Calu3 (cell line): ENCODE measurements at regions not wholly inside any gene's neighbourhood (a gene's known extent, or its start where the extent isn't known, plus 50 kb on each side); places are given as distances from the start of the nearest gene placed in this dataset.

ENCODE experiments used
- BruUV-seq: library from RNA; stranded (reverse); fragments of 400-500 nt; replicated peaks from 2 replicates; lab custom pipeline; 2021; lab: Mats Ljungman, UMichigan
- CTCF ChIA-PET: fragments of 300-600 bp; sonication (Branson Sonifier 250); formaldehyde crosslinking; loops from one replicate; lab custom pipeline; 2022; ENCODE audit warnings: antibody characterized with exemption; lab: Charles Lee
- DNase-seq: peaks from one replicate; pipeline ENCODE4 v3.0.0; 2022
- H3K27ac Mint-ChIP-seq: one replicate; pipeline ENCODE4 v1.8.0; 2022; ENCODE audit warnings: mixed read lengths; ENCODE audit not compliant: unreplicated experiment
- H3K27me3 Mint-ChIP-seq: one replicate; pipeline ENCODE4 v1.8.0; 2022; ENCODE audit warnings: mixed read lengths; ENCODE audit not compliant: unreplicated experiment
- H3K36me3 Mint-ChIP-seq: one replicate; pipeline ENCODE4 v1.8.0; 2022; ENCODE audit warnings: mild to moderate bottlenecking, moderate library complexity, mixed read lengths; ENCODE audit not compliant: insufficient read depth, unreplicated experiment
- H3K4me1 Mint-ChIP-seq: one replicate; pipeline ENCODE4 v1.8.0; 2022; ENCODE audit warnings: mild to moderate bottlenecking, low read depth, mixed read lengths; ENCODE audit not compliant: unreplicated experiment
- H3K4me3 Mint-ChIP-seq: one replicate; pipeline ENCODE4 v1.8.0; 2022; ENCODE audit warnings: mild to moderate bottlenecking, low read depth, moderate library complexity, mixed read lengths; ENCODE audit not compliant: unreplicated experiment
- H3K9me3 Mint-ChIP-seq: one replicate; pipeline ENCODE4 v1.8.0; 2022; ENCODE audit warnings: low read depth, mixed read lengths; ENCODE audit not compliant: unreplicated experiment
- intact Hi-C: fragments of 100-400 bp; cut with micrococcal nuclease; formaldehyde crosslinking; loops from one replicate; pipeline ENCODE4 v1.10.0; 2022; ENCODE audit not compliant: unreplicated experiment
- TF ChIP-seq, protein P1 (sequence below): fragments of 200-600 bp; IDR thresholded peaks from one replicate; pipeline ENCODE4 v1.8.0; 2022; ENCODE audit warnings: antibody characterized with exemption; ENCODE audit not compliant: unreplicated experiment

DNA sequence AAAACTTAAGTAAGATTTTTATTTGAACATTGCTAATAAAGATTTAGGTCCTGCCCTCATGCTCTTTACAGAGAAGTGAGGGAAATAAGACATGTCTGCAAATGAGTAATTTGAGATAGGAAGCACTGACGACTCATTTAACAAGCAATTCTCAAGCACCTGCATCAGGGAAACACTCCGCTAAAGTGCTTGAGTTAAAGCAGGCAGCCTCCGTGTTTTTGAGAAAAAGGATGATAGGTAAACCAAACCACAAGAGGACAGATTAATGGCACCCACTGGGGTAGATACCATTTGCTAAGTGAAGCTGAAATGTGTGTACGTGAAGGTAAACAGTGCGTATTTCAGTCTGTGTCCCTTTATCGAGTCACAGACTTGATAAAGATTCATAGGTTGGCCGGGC, 184.6 kb upstream of the CARD18 start:
- CTCF ChIA-PET = no interaction called here
- H3K4me3 Mint-ChIP-seq = no peak overlapping the region

DNA sequence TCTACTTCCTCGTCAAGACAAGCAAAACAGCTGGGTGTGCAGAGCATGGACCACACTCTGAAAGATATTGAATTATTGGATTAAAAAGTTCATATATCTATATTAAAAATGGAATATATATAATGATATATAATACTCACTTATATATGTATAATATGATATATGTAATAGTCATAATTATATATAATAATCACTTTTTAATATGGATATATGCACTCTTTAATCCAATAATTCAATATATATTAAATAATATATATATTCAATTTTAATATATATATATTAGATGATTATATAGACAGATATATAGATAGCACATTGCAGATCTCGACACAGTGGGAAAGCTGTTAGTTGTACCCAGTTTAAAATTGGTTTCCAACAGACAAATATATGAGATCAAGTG, 182.1 kb upstream of the CARD18 start:
- H3K9me3 Mint-ChIP-seq = no peaks in the 10 kb centered on the region
- no peaks in the 10 kb centered on the region for H3K4me1 Mint-ChIP-seq
- no TSS peak for BruUV-seq
- CTCF ChIA-PET = interaction anchor here (0.6 kb wide), 1 partner anchor 370 kb away, joined by 4 read pairs; no protein-coding TSS in a partner anchor
- H3K4me3 Mint-ChIP-seq = no peak overlapping the region
- intact Hi-C loops = no loop called here
- H3K27ac Mint-ChIP-seq = no peak overlapping the region
- TF ChIP-seq, protein P1, sequence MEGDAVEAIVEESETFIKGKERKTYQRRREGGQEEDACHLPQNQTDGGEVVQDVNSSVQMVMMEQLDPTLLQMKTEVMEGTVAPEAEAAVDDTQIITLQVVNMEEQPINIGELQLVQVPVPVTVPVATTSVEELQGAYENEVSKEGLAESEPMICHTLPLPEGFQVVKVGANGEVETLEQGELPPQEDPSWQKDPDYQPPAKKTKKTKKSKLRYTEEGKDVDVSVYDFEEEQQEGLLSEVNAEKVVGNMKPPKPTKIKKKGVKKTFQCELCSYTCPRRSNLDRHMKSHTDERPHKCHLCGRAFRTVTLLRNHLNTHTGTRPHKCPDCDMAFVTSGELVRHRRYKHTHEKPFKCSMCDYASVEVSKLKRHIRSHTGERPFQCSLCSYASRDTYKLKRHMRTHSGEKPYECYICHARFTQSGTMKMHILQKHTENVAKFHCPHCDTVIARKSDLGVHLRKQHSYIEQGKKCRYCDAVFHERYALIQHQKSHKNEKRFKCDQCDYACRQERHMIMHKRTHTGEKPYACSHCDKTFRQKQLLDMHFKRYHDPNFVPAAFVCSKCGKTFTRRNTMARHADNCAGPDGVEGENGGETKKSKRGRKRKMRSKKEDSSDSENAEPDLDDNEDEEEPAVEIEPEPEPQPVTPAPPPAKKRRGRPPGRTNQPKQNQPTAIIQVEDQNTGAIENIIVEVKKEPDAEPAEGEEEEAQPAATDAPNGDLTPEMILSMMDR = no peak
- no peak for DNase-seq
- H3K36me3 Mint-ChIP-seq = no peaks in the 10 kb centered on the region
- H3K27me3 Mint-ChIP-seq = no peaks in the 10 kb centered on the region

More for the DNA sequence above, 184.6 kb upstream of the CARD18 start:
- BruUV-seq = no TSS peak
- no peaks in the 10 kb centered on the region for H3K9me3 Mint-ChIP-seq
- H3K36me3 Mint-ChIP-seq = no peaks in the 10 kb centered on the region
- H3K27me3 Mint-ChIP-seq = no peaks in the 10 kb centered on the region
- DNase-seq = no peak
- H3K4me1 Mint-ChIP-seq = no peaks in the 10 kb centered on the region
- intact Hi-C loops = no loop called here
- TF ChIP-seq, protein P1 = no peak
- no peak overlapping the region for H3K27ac Mint-ChIP-seq

DNA sequence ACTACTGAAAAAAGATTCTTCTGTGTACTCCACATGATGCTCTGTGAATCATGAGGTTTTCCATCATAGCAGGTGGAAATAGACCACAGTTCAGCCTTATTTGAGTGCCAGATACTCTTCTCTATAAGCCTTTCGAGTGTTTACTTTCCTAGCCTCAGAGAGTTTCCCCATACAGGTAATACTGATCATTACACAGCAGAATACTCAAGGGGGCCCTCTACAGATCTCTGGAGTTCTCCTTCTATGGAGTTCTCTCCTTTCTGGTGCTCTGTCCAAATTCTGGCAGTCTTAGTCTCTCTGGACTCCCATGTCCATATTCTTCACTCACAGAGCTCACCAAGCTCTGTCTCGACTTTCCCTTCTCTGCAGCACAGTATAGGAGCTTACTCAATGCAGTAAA, 175.7 kb upstream of the CARD18 start:
- H3K27me3 Mint-ChIP-seq = no peaks in the 10 kb centered on the region
- no peak overlapping the region for H3K4me3 Mint-ChIP-seq
- no TSS peak for BruUV-seq
- no peaks in the 10 kb centered on the region for H3K4me1 Mint-ChIP-seq
- TF ChIP-seq, protein P1 = no peak
- no peaks in the 10 kb centered on the region for H3K36me3 Mint-ChIP-seq
- CTCF ChIA-PET = interaction anchor here (0.6 kb wide), 1 partner anchor 25 kb away, joined by 4 read pairs; no protein-coding TSS in a partner anchor
- intact Hi-C loops = no loop called here
- H3K9me3 Mint-ChIP-seq = no peaks in the 10 kb centered on the region
- H3K27ac Mint-ChIP-seq = no peak overlapping the region
- no peak for DNase-seq

DNA sequence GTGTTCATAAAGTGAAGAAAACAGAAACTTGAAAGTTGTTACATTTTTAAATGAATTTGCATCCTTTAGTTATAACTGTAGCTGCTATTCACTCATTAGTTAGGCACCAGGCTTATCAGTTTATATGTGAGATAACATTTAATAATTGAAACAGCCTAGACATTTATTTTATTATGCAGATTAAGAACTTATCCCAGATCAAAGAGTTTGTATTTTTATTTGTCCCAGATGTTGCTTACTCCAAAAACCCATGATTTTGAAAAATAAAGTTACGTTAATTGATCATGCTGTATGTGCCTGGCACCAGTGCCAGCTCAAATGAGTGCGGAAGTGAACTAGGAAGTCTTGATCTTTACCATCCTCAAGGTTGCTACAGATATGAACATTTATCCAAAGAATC, 172.7 kb upstream of the CARD18 start:
- H3K27me3 Mint-ChIP-seq = no peaks in the 10 kb centered on the region
- no TSS peak for BruUV-seq
- no peak for DNase-seq
- H3K4me1 Mint-ChIP-seq = no peaks in the 10 kb centered on the region
- H3K9me3 Mint-ChIP-seq = no peaks in the 10 kb centered on the region
- CTCF ChIA-PET = interaction anchor here (0.6 kb wide), 1 partner anchor 1364 kb away, joined by 6 read pairs; no protein-coding TSS in a partner anchor
- no peak overlapping the region for H3K27ac Mint-ChIP-seq
- H3K4me3 Mint-ChIP-seq = no peak overlapping the region
- intact Hi-C loops = no loop called here
- no peaks in the 10 kb centered on the region for H3K36me3 Mint-ChIP-seq
- TF ChIP-seq, protein P1 = no peak
